HCT116 (cell line): ENCODE measurements at regions not wholly inside any gene's neighbourhood (a gene's known extent, or its start where the extent isn't known, plus 50 kb on each side); places are given as distances from the start of the nearest gene placed in this dataset.

Source experiments
- ATAC-seq: fragments of 200-7000 bp; cut with Tn5 transposase; 2 replicates; pipeline ENCODE4 v1.9.1; 2020; ENCODE audit warnings: mild to moderate bottlenecking, moderate library complexity
- BruUV-seq: library from RNA; stranded (reverse); fragments of 400-500 nt; replicated peaks from 2 replicates; lab custom pipeline; 2021; lab: Mats Ljungman, UMichigan
- CTCF ChIA-PET: fragments of 300-600 bp; sonication (Branson Sonifier 250); formaldehyde crosslinking; loops from one replicate; lab custom pipeline; 2021; ENCODE audit warnings: antibody characterized with exemption; lab: Charles Lee
- POLR2A ChIA-PET: fragments of 300-600, 350-600 bp; sonication (Branson Sonifier 250); formaldehyde crosslinking; loops from one replicate; lab custom pipeline; 2021; ENCODE audit warnings: antibody characterized with exemption; lab: Charles Lee
- RAD21 ChIA-PET, 2 experiments: fragments of 300-600 bp; sonication (Branson Sonifier 250); formaldehyde crosslinking; loops; one replicate each; lab custom pipeline; 2023; ENCODE audit warnings: low total read pairs in 2 of 2; ENCODE audit not compliant: uncharacterized antibody in 2 of 2, unreplicated experiment in 2 of 2, low non-redundant PET in 1 of 2; lab: Charles Lee
- DNase-seq: peaks from one replicate; pipeline ENCODE4 v3.0.0-alpha.2; 2010; ENCODE audit warnings: low read depth, low spot score
- H2AFZ ChIP-seq: fragments of 200-600 bp; shearing (Covaris generic), sonication (generic); 2 replicates; pipeline ENCODE4 v1.6.1; 2017; ENCODE audit warnings: low read depth, mixed run types, mixed read lengths, antibody characterized with exemption, low read length; ENCODE audit not compliant: poor library complexity, severe bottlenecking
- H3K27ac ChIP-seq: 2 replicates; pipeline ENCODE4 v1.5.1; 2012; ENCODE audit warnings: low read depth, low read length
- H3K27me3 ChIP-seq: fragments of 200-600 bp; sonication (generic); 2 replicates; pipeline ENCODE4 v1.6.1; 2016; ENCODE audit warnings: mixed run types, low read length, mixed read lengths; ENCODE audit not compliant: insufficient read depth
- H3K36me3 ChIP-seq, 2 experiments: fragments of 200-500 bp in 1 of 2; fragments of 200-600 bp in 1 of 2; sonication (Bioruptor generic) in 1 of 2; sonication (generic) in 1 of 2; 2 replicates each; pipeline versions ENCODE4 v1.5.1 to v1.6.1; 2014 to 2016; ENCODE audit warnings: low read length in 2 of 2, inconsistent platforms in 1 of 2, mixed read lengths in 1 of 2, mixed run types in 1 of 2; ENCODE audit not compliant: insufficient read depth in 2 of 2, control insufficient read depth in 1 of 2
- H3K4me1 ChIP-seq, 2 experiments: fragments of 200-600 bp in 1 of 2; sonication (generic) in 1 of 2; 2 replicates each; pipeline versions ENCODE4 v1.5.1 to v1.6.1; 2012 to 2017; ENCODE audit warnings: low read length in 2 of 2, inconsistent platforms in 1 of 2, mild to moderate bottlenecking in 1 of 2, mixed read lengths in 1 of 2, mixed run types in 1 of 2, moderate library complexity in 1 of 2; ENCODE audit not compliant: insufficient read depth in 2 of 2, control insufficient read depth in 1 of 2
- H3K4me2 ChIP-seq: fragments of 200-600 bp; sonication (generic); 2 replicates; pipeline ENCODE4 v1.6.1; 2017; ENCODE audit warnings: mixed run types, low read length, mixed read lengths
- H3K4me3 ChIP-seq, 2 experiments: fragments of 200-600 bp in 1 of 2; sonication (generic) in 1 of 2; replicated peaks in 1 of 2; 2 replicates each; pipeline ENCODE4 v1.5.1; 2011 to 2016; ENCODE audit warnings: low read length in 2 of 2, control low read depth in 1 of 2, low read depth in 1 of 2, mild to moderate bottlenecking in 1 of 2, mixed read lengths in 1 of 2, mixed run types in 1 of 2
- H3K79me2 ChIP-seq: fragments of 200-600 bp; sonication (generic); 2 replicates; pipeline ENCODE4 v1.6.1; 2017; ENCODE audit warnings: mild to moderate bottlenecking, mixed run types, low read length, moderate library complexity, mixed read lengths; ENCODE audit not compliant: insufficient read depth
- H3K9ac ChIP-seq: fragments of 200-600 bp; sonication (generic); 2 replicates; pipeline ENCODE4 v1.6.1; 2016; ENCODE audit warnings: low read length, mixed read lengths
- H3K9me2 ChIP-seq: fragments of 200-600 bp; sonication (generic), shearing (Covaris generic); 2 replicates; pipeline ENCODE4 v1.6.1; 2017; ENCODE audit warnings: mixed run types, mild to moderate bottlenecking, moderate library complexity; ENCODE audit not compliant: insufficient read depth
- H3K9me3 ChIP-seq, 2 experiments: fragments of 200-500 bp in 1 of 2; fragments of 200-600 bp in 1 of 2; sonication (Bioruptor generic) in 1 of 2; sonication (generic) in 1 of 2; 2 replicates each; pipeline ENCODE4 v1.6.1; 2014 to 2017; ENCODE audit warnings: low read length in 2 of 2, mixed read lengths in 2 of 2, inconsistent platforms in 1 of 2, low read depth in 1 of 2, mild to moderate bottlenecking in 1 of 2, mixed run types in 1 of 2, moderate library complexity in 1 of 2; ENCODE audit not compliant: control insufficient read depth in 1 of 2, insufficient read depth in 1 of 2
- H4K20me1 ChIP-seq: fragments of 200-600 bp; sonication (generic), shearing (Covaris generic); 2 replicates; pipeline ENCODE4 v1.6.1; 2017; ENCODE audit warnings: mixed run types, mild to moderate bottlenecking, moderate library complexity; ENCODE audit not compliant: insufficient read depth
- CBX3 ChIP-seq: IDR thresholded peaks from 2 replicates; pipeline ENCODE4 v1.6.1; 2012; ENCODE audit warnings: low read depth
- CEBPB ChIP-seq: IDR thresholded peaks from 2 replicates; pipeline ENCODE4 v1.6.1; 2012; ENCODE audit warnings: low read depth
- ELF1 ChIP-seq: IDR thresholded peaks from 2 replicates; pipeline ENCODE4 v1.6.1; 2012; ENCODE audit warnings: low read depth, borderline replicate concordance
- EZH2 ChIP-seq: fragments of 200-600 bp; sonication (generic); IDR thresholded peaks from 2 replicates; pipeline ENCODE4 v1.6.1; 2017; ENCODE audit warnings: antibody characterized with exemption, mixed run types
- EZH2phosphoT487 ChIP-seq: fragments of 200-600 bp; IDR thresholded peaks from 2 replicates; pipeline ENCODE4 v1.6.1; 2018; ENCODE audit warnings: antibody characterized with exemption, borderline replicate concordance
- FOSL1 ChIP-seq: IDR thresholded peaks from 2 replicates; pipeline ENCODE4 v1.6.1; 2012; ENCODE audit warnings: low read depth
- JUND ChIP-seq: IDR thresholded peaks from 2 replicates; pipeline ENCODE4 v1.6.1; 2012
- POLR2A ChIP-seq: IDR thresholded peaks from 2 replicates; pipeline ENCODE4 v1.7.0; 2011; ENCODE audit warnings: borderline replicate concordance; ENCODE audit not compliant: insufficient read depth, insufficient read length; ENCODE audit errors: extremely low read depth
- POLR2AphosphoS5 ChIP-seq: IDR thresholded peaks from 2 replicates; pipeline ENCODE4 v1.6.1; 2011; ENCODE audit warnings: mild to moderate bottlenecking, low read depth, low read length, moderate library complexity
- RAD21 ChIP-seq: IDR thresholded peaks from 2 replicates; pipeline ENCODE4 v1.6.1; 2012; ENCODE audit warnings: low read depth, mild to moderate bottlenecking
- SIN3A ChIP-seq: IDR thresholded peaks from 2 replicates; pipeline ENCODE4 v1.6.1; 2012; ENCODE audit warnings: low read depth
- SP1 ChIP-seq: IDR thresholded peaks from 2 replicates; pipeline ENCODE4 v1.6.1; 2012; ENCODE audit warnings: low read depth
- SRF ChIP-seq: IDR thresholded peaks from 2 replicates; pipeline ENCODE4 v1.6.1; 2012; ENCODE audit warnings: low read depth
- TCF7L2 ChIP-seq: IDR thresholded peaks from 2 replicates; pipeline ENCODE4 v1.7.0; 2011; ENCODE audit warnings: borderline replicate concordance, inconsistent platforms; ENCODE audit not compliant: insufficient read depth, insufficient read length; ENCODE audit errors: extremely low read depth
- YY1 ChIP-seq: IDR thresholded peaks from 2 replicates; pipeline ENCODE4 v1.6.1; 2011; ENCODE audit warnings: low read length, low read depth, moderate library complexity, mild to moderate bottlenecking; ENCODE audit not compliant: insufficient replicate concordance; ENCODE audit errors: extremely low read depth
- ZFX ChIP-seq: fragments of 450-650 bp; IDR thresholded peaks from 2 replicates; pipeline ENCODE4 v1.6.1; 2017
- intact Hi-C: fragments of 100-400 bp; cut with micrococcal nuclease; formaldehyde crosslinking; loops from 2 replicates; pipeline ENCODE4 v1.10.0; 2022
- TF ChIP-seq, protein P1 (sequence below): IDR thresholded peaks from 2 replicates; pipeline ENCODE4 v1.6.1; 2012
- TF ChIP-seq, protein P2 (sequence below): IDR thresholded peaks from 2 replicates; pipeline ENCODE4 v1.6.1; 2012; ENCODE audit warnings: low read depth
- TF ChIP-seq, protein P3 (sequence below): IDR thresholded peaks from 2 replicates; pipeline ENCODE4 v1.6.1; 2012

DNA sequence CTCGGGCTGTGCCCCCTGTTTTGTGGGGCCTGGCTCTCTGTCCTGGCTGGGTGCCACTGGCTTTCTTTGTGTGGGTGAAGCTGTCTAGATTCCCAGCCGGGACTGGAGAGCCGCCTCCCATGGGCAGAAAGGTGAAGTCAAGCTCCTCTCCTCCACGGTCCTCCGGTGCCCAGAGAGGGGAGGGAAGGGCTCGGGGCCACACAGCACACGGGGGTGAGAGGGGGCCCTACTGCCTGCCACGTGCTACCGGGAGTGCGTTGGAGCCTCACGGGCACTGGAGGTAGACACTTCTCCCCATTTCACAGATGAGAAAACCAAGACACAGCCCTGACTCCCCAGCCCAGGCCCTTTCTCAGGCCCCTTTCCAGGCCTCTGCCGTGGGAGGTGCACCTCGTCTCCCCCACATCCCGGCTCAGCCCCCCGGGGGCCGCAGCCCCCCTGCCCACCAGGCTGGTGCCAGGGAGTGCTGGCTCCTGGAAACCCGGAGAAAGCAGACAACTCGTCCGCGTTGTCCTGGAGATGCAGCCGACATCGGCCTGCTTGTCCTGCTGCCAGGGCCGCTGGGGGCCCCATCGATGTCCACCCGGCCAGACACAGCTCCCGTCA is 55.8 kb downstream of the UNCX start:
- Histone ChIP-seq H3K9me3 (no peaks in the 10 kb centered on the region), H3K79me2 (no peaks in the 10 kb centered on the region), H3K27me3 (no peaks in the 10 kb centered on the region), H3K27ac (no peak overlapping the region), H3K4me1 (peaks cover 0 to 6% of the 10 kb centered on the region in 2 experiments; a peak in 1 of 4 replicates), H3K9me2 (no peaks in the 10 kb centered on the region), H4K20me1 (no peaks in the 10 kb centered on the region), H3K4me3 (no peak overlapping the region), H3K4me2 (no peak overlapping the region), H3K9ac (no peak overlapping the region), H2AFZ (no peak overlapping the region), H3K36me3 (no peaks in the 10 kb centered on the region)
- no TSS peak for BruUV-seq
- TF ChIP-seq ELF1 (no peak), EZH2 (no peak), RAD21 (no peak), SRF (no peak)
- TF ChIP-seq, protein P1, sequence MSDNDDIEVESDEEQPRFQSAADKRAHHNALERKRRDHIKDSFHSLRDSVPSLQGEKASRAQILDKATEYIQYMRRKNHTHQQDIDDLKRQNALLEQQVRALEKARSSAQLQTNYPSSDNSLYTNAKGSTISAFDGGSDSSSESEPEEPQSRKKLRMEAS = no peak
- intact Hi-C loops = no loop called here
- ChIA-PET CTCF (no interaction called here), RAD21 (interaction anchor here in 1 of 2 experiments (0.6 kb wide), 1 partner anchor 63 kb away, joined by 3 read pairs; no protein-coding TSS in a partner anchor), POLR2A (no interaction called here)
- no peak for ATAC-seq
- no peak for DNase-seq

DNA sequence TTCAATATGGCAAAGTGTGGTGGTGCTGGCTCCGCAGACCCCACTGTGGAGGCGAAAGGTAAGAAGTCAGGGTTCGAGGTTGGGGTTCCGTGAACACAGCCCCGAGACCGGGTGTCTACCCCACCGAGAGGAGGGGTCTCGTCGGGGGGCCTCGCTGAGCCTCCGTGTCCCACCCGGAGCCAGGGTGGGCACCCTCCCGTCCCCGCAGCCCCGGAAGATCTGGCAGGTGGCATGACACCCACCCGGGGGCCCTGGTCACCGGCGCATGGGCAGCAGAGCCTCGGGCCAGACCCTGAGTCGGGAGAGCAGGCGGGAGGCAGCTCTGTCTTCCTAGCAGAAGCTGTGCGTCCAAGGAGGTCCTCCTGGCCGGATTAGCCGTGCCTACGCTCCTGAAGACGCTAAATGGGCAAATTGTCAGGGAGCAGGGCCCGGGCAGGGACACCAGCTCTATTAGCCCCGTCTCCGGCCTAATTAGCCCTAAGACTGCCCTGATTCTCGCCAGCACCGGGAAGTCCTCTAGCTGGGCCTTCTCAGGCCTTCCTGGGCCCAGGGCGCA is 56.4 kb downstream of the UNCX start:
- H4K20me1 ChIP-seq = no peaks in the 10 kb centered on the region
- no TSS peak for BruUV-seq
- H3K9me3 ChIP-seq = no peaks in the 10 kb centered on the region
- intact Hi-C loops = no loop called here
- POLR2A ChIA-PET = no interaction called here
- ATAC-seq (no peak), DNase-seq (no peak)
- no peaks in the 10 kb centered on the region for H3K36me3 ChIP-seq
- no peak overlapping the region for H3K4me3 ChIP-seq
- RAD21 ChIA-PET = interaction anchor here in 1 of 2 experiments (0.6 kb wide), 1 partner anchor 64 kb away, joined by 3 read pairs; no protein-coding TSS in a partner anchor
- H2AFZ ChIP-seq = no peak overlapping the region
- no peak overlapping the region for H3K9ac ChIP-seq
- H3K79me2 ChIP-seq = no peaks in the 10 kb centered on the region
- no peak overlapping the region for H3K27ac ChIP-seq
- H3K4me1 ChIP-seq = peaks cover 0 to 6% of the 10 kb centered on the region in 2 experiments; a peak in 1 of 4 replicates
- H3K4me2 ChIP-seq = no peak overlapping the region
- no peaks in the 10 kb centered on the region for H3K27me3 ChIP-seq
- CTCF ChIA-PET = no interaction called here
- no peaks in the 10 kb centered on the region for H3K9me2 ChIP-seq
- TF ChIP-seq YY1 (no peak), RAD21 (no peak), SP1 (no peak), EZH2phosphoT487 (no peak), POLR2A (no peak), TCF7L2 (no peak), ZFX (no peak), CBX3 (no peak), SIN3A (no peak), JUND (no peak), FOSL1 (no peak), CEBPB (no peak), ELF1 (no peak), POLR2AphosphoS5 (no peak)
- TF ChIP-seq, protein P2, sequence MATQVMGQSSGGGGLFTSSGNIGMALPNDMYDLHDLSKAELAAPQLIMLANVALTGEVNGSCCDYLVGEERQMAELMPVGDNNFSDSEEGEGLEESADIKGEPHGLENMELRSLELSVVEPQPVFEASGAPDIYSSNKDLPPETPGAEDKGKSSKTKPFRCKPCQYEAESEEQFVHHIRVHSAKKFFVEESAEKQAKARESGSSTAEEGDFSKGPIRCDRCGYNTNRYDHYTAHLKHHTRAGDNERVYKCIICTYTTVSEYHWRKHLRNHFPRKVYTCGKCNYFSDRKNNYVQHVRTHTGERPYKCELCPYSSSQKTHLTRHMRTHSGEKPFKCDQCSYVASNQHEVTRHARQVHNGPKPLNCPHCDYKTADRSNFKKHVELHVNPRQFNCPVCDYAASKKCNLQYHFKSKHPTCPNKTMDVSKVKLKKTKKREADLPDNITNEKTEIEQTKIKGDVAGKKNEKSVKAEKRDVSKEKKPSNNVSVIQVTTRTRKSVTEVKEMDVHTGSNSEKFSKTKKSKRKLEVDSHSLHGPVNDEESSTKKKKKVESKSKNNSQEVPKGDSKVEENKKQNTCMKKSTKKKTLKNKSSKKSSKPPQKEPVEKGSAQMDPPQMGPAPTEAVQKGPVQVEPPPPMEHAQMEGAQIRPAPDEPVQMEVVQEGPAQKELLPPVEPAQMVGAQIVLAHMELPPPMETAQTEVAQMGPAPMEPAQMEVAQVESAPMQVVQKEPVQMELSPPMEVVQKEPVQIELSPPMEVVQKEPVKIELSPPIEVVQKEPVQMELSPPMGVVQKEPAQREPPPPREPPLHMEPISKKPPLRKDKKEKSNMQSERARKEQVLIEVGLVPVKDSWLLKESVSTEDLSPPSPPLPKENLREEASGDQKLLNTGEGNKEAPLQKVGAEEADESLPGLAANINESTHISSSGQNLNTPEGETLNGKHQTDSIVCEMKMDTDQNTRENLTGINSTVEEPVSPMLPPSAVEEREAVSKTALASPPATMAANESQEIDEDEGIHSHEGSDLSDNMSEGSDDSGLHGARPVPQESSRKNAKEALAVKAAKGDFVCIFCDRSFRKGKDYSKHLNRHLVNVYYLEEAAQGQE = no peak
- TF ChIP-seq, protein P3, sequence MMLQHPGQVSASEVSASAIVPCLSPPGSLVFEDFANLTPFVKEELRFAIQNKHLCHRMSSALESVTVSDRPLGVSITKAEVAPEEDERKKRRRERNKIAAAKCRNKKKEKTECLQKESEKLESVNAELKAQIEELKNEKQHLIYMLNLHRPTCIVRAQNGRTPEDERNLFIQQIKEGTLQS = no peak
